Activated CD4-positive, alpha-beta memory T cell treated with anti-CD3 and anti-CD28 coated beads for 36 hours (primary cell): ENCODE measurements at regions not wholly inside any gene's neighbourhood (a gene's known extent, or its start where the extent isn't known, plus 50 kb on each side); places are given as distances from the start of the nearest gene placed in this dataset.

Source experiments
- CTCF ChIA-PET: fragments of 350-600 bp; sonication (Branson Sonifier 250); formaldehyde crosslinking; loops from one replicate; lab custom pipeline; 2021; ENCODE audit warnings: antibody characterized with exemption, inconsistent platforms; lab: Charles Lee
- POLR2A ChIA-PET: fragments of 350-600 bp; sonication (Branson Sonifier 250); formaldehyde crosslinking; loops from one replicate; lab custom pipeline; 2021; ENCODE audit warnings: antibody characterized with exemption; lab: Charles Lee
- DNase-seq: peaks from one replicate; pipeline ENCODE4 v3.0.0-alpha.2; 2020
- H3K27ac Mint-ChIP-seq: one replicate; pipeline ENCODE4 v1.8.0; 2021; ENCODE audit warnings: mixed read lengths
- H3K27me3 Mint-ChIP-seq: one replicate; pipeline ENCODE4 v1.8.0; 2021; ENCODE audit warnings: mixed read lengths
- H3K36me3 Mint-ChIP-seq: one replicate; pipeline ENCODE4 v1.8.0; 2021; ENCODE audit warnings: mixed read lengths
- H3K4me1 Mint-ChIP-seq: one replicate; pipeline ENCODE4 v1.8.0; 2021; ENCODE audit warnings: low read depth, mixed read lengths
- H3K4me3 Mint-ChIP-seq: one replicate; pipeline ENCODE4 v1.8.0; 2021; ENCODE audit warnings: mild to moderate bottlenecking, mixed read lengths
- H3K9me3 Mint-ChIP-seq: one replicate; pipeline ENCODE4 v1.8.0; 2021; ENCODE audit warnings: mixed read lengths
- intact Hi-C: fragments of 100-400 bp; cut with micrococcal nuclease; formaldehyde crosslinking; loops from one replicate; pipeline ENCODE4 v1.15.1; 2023

DNA sequence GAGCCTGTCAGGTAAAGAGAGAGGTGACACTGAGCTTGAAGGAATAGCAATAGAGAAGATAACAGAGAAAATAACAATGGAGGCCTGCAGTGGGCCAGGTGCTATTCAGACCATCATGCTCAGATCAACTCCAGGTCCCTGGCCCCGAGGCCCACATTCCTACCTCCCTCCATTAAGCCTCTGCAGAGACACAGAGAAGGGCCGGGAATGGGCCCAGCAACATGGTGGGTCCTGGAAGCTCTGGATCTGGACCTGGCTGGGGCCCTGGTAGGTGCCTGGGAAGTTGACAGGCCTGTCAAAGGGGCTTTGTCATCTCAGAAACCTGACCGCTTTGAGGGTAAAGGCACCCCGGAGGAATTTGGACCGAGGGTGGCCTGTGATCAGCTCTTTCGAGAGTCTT, 159.7 kb upstream of the GLI2 start:
- DNase-seq: no peak
- Mint-ChIP-seq H3K4me1 (no peaks in the 10 kb centered on the region), H3K4me3 (no peak overlapping the region), H3K27me3 (peaks cover 14% of the 10 kb centered on the region), H3K27ac (no peak overlapping the region), H3K9me3 (no peaks in the 10 kb centered on the region), H3K36me3 (no peaks in the 10 kb centered on the region)
- CTCF ChIA-PET: no interaction called here
- intact Hi-C loops: no loop called here
- POLR2A ChIA-PET: no interaction called here

DNA sequence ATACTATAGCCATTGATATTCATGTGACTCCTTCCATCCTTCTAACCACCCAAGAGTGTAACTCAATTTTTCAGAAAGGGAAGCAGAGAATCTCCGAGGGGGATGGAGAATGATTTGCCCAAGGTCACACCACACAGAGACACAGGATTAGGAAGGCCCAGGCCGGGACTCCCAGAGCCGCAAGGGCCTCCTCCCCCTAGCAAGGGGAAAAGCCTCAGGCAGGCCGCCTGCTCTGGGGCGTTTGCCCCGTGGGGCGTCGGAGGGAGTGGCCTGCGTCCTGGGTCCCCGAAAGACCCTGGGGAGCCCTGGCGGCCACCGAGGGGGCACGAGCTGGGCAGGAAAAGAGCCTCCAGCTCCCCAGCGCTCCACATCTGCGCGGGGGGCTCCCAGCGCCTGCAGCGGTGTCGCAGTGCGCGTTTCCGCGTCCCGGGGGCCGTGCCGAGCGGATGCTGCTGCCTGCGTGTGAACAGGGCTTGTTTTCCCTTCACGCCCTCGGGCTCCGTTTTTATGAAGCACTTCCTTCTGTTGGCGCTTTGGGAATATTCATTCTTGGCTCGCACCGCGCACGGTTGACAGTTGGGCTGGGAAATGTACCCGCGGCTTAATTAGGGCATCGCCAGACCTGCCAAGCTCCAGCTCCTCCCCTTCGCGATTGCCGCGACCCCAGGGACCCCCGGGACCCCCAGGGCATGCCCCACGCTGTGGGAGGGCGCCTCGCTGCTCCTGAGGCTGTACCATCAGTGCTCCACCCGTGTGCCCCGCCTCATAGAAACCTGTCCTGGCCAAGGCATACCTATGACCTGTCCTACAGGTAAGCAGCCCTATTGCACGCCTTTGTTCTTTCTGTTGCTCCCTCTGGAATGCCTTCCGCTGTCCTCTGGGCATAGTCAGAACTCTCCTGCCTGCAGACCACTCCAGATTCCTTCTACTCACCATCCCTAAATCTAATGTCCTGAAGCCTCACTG, 158.9 kb upstream of the GLI2 start:
- no peak overlapping the region for H3K27ac Mint-ChIP-seq
- peaks cover 16% of the 10 kb centered on the region for H3K27me3 Mint-ChIP-seq
- DNase-seq: no peak
- ChIA-PET CTCF (no interaction called here), POLR2A (no interaction called here)
- H3K4me1 Mint-ChIP-seq: no peaks in the 10 kb centered on the region
- no peaks in the 10 kb centered on the region for H3K36me3 Mint-ChIP-seq
- no peaks in the 10 kb centered on the region for H3K9me3 Mint-ChIP-seq
- intact Hi-C loops: no loop called here
- H3K4me3 Mint-ChIP-seq: no peak overlapping the region

- H3K27ac Mint-ChIP-seq: no peak overlapping the region
- ChIA-PET CTCF (no interaction called here), POLR2A (no interaction called here)
- no peak for DNase-seq
- H3K27me3 Mint-ChIP-seq: peaks cover 17% of the 10 kb centered on the region
- intact Hi-C loops: no loop called here
- H3K9me3 Mint-ChIP-seq: no peaks in the 10 kb centered on the region
- H3K36me3 Mint-ChIP-seq: no peaks in the 10 kb centered on the region
- no peaks in the 10 kb centered on the region for H3K4me1 Mint-ChIP-seq
- no peak overlapping the region for H3K4me3 Mint-ChIP-seq
These were observed 157.9 kb upstream of the GLI2 start for GRCh38 chr2:120577721-120578295.

- POLR2A ChIA-PET: no interaction called here
- no peak for DNase-seq
- Mint-ChIP-seq H3K27ac (no peak overlapping the region), H3K9me3 (no peaks in the 10 kb centered on the region), H3K36me3 (no peaks in the 10 kb centered on the region), H3K27me3 (peaks cover 17% of the 10 kb centered on the region), H3K4me3 (no peak overlapping the region), H3K4me1 (no peaks in the 10 kb centered on the region)
- intact Hi-C loops: no loop called here
- CTCF ChIA-PET: no interaction called here
These were observed 156.9 kb upstream of the GLI2 start for GRCh38 chr2:120578576-120579352.

DNA sequence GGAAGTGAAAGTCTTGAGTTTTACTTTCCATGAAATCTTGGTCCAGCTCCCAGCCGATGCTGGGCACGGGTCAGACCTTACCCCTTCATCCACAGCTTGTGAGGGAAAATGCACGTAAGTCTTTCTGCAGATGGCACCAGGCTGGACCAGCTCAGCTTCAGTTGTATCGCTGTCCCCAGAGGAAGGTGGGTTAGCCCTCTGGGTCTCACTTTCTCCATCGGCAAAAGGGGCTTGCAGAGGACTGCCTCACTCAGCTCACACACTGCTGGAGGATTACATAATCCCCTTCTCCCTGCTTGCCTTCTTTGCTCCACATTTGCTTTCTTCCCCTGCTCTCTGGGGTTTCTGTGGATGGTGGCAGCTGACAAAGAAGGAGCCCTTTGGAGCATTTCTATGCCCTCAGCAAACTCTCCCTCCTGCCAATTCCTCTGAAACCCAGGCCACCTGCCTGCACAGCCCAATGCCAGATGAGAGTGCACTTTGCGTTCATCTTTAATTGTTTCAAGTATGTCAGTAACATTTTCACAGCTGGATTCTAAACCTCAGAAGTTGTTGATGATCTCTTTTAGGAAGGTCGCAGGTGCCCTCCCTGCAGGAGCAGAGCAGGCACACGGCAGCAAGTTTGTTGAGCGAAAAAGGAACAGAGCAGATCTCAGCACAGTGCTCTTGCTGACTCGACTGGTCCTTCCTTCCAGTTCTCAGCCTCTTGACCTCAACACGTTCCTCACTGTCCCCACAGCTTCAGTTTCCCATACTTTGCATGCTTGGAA, 155.6 kb upstream of the GLI2 start:
- H3K9me3 Mint-ChIP-seq: no peaks in the 10 kb centered on the region
- CTCF ChIA-PET: no interaction called here

GRCh38 chr2:120580709-120581108, 155.0 kb upstream of the GLI2 start:
- CTCF ChIA-PET: no interaction called here
- Mint-ChIP-seq H3K9me3 (no peaks in the 10 kb centered on the region), H3K4me1 (no peaks in the 10 kb centered on the region), H3K36me3 (no peaks in the 10 kb centered on the region), H3K27me3 (peaks cover 26% of the 10 kb centered on the region), H3K4me3 (no peak overlapping the region), H3K27ac (no peak overlapping the region)
- no peak for DNase-seq
- POLR2A ChIA-PET: no interaction called here
- intact Hi-C loops: no loop called here

More for the DNA sequence above, 155.6 kb upstream of the GLI2 start:
- Mint-ChIP-seq H3K4me3 (no peak overlapping the region), H3K4me1 (no peaks in the 10 kb centered on the region), H3K36me3 (no peaks in the 10 kb centered on the region), H3K27ac (no peak overlapping the region), H3K27me3 (peaks cover 22% of the 10 kb centered on the region)
- intact Hi-C loops: no loop called here
- POLR2A ChIA-PET: no interaction called here
- no peak for DNase-seq

- Mint-ChIP-seq H3K27ac (no peak overlapping the region), H3K36me3 (no peaks in the 10 kb centered on the region), H3K4me1 (peaks cover 3% of the 10 kb centered on the region), H3K27me3 (peaks cover 32% of the 10 kb centered on the region), H3K9me3 (no peaks in the 10 kb centered on the region), H3K4me3 (no peak overlapping the region)
- ChIA-PET POLR2A (no interaction called here), CTCF (no interaction called here)
- DNase-seq: no peak
- intact Hi-C loops: no loop called here
These were observed 152.5 kb upstream of the GLI2 start for GRCh38 chr2:120583121-120583520.

GRCh38 chr2:120583851-120584570, 151.7 kb upstream of the GLI2 start:
- Mint-ChIP-seq H3K36me3 (no peaks in the 10 kb centered on the region), H3K4me1 (peaks cover 3% of the 10 kb centered on the region), H3K27me3 (peaks cover 41% of the 10 kb centered on the region), H3K4me3 (no peak overlapping the region), H3K9me3 (no peaks in the 10 kb centered on the region), H3K27ac (no peak overlapping the region)
- ChIA-PET POLR2A (no interaction called here), CTCF (no interaction called here)
- intact Hi-C loops: no loop called here
- DNase-seq: no peak

DNA sequence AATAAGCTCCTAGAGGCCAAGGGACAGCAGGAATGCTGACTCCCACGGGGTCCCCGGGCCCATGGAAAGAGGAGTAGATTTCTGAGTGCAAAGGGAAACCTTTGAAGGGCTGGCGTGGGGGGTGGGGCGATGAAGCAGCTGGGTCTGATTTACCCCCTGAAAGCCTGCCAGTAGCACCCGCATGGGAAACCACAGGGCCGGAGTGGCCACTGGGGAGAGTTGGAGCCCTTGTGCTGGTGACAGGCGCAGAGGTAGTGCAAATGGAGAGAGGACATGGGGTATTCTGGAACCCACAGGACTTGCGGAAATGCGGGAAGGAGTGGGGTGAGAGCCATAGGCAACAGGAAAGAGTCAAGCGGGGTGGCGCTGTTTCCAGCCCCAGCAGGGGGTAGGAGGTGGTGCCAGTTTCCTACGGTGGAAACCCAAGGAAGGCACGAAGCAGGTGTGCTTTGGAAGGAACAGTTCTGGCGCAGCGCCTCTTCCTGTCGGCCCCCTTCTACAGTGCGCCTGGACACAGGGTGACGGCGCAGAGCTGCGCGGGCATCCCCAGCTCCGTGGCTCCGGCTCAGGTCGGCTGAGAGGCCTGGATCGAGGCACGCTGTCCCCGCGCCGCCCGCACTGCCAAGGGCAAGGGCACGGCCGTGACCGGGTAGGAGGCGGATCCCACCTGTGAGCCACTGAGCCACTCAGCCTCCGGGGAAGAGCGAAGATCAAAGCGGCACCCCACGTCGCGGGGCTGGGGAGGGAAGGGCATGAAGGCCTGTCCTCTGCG, 149.0 kb upstream of the GLI2 start:
- intact Hi-C loops: no loop called here
- Mint-ChIP-seq H3K27me3 (peaks cover 43% of the 10 kb centered on the region), H3K4me3 (no peak overlapping the region), H3K4me1 (peaks cover 3% of the 10 kb centered on the region), H3K36me3 (no peaks in the 10 kb centered on the region), H3K9me3 (no peaks in the 10 kb centered on the region), H3K27ac (no peak overlapping the region)
- no peak for DNase-seq
- ChIA-PET POLR2A (no interaction called here), CTCF (no interaction called here)

- CTCF ChIA-PET: no interaction called here
- H3K27me3 Mint-ChIP-seq: peaks cover 41% of the 10 kb centered on the region
- no peaks in the 10 kb centered on the region for H3K9me3 Mint-ChIP-seq
These were observed 148.2 kb upstream of the GLI2 start for GRCh38 chr2:120587279-120587996.

More at GRCh38 chr2:120587279-120587996, 148.2 kb upstream of the GLI2 start:
- POLR2A ChIA-PET: no interaction called here
- Mint-ChIP-seq H3K4me3 (no peak overlapping the region), H3K4me1 (peaks cover 3% of the 10 kb centered on the region), H3K27ac (no peak overlapping the region), H3K36me3 (no peaks in the 10 kb centered on the region)
- no peak for DNase-seq
- intact Hi-C loops: no loop called here
